ENCODE measurements at regions not wholly inside any gene's neighbourhood (a gene's known extent, or its start where the extent isn't known, plus 50 kb on each side); places are given as distances from the start of the nearest gene placed in this dataset.

DNA sequence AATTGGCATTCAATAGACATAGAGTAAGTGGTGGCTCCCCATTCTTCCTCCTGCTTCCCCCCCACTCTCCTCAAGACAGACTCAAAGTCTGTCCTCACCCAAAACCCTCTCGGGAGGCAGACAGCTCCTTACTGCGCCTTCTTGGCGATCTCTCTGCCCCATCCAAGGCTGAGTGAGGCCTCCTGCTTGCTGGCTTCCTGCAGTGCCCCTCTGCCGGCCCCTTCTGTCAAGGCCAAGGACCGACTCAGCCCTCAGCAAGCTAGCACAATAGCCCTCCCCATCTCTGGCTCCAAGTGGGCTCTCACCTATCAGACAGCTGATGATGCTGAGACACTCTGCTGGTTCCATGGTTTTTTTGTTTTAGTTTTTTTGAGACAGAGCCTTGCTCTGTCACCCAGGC is 62.5 kb upstream of the DLK1 start:
- TF ChIP-seq, protein P1, sequence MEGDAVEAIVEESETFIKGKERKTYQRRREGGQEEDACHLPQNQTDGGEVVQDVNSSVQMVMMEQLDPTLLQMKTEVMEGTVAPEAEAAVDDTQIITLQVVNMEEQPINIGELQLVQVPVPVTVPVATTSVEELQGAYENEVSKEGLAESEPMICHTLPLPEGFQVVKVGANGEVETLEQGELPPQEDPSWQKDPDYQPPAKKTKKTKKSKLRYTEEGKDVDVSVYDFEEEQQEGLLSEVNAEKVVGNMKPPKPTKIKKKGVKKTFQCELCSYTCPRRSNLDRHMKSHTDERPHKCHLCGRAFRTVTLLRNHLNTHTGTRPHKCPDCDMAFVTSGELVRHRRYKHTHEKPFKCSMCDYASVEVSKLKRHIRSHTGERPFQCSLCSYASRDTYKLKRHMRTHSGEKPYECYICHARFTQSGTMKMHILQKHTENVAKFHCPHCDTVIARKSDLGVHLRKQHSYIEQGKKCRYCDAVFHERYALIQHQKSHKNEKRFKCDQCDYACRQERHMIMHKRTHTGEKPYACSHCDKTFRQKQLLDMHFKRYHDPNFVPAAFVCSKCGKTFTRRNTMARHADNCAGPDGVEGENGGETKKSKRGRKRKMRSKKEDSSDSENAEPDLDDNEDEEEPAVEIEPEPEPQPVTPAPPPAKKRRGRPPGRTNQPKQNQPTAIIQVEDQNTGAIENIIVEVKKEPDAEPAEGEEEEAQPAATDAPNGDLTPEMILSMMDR (conservative IDR thresholded peaks at IDR 0.05) = no peak
- no peak for DNase-seq (ENCODE audit: extremely low spot score, unreplicated experiment)

DNA sequence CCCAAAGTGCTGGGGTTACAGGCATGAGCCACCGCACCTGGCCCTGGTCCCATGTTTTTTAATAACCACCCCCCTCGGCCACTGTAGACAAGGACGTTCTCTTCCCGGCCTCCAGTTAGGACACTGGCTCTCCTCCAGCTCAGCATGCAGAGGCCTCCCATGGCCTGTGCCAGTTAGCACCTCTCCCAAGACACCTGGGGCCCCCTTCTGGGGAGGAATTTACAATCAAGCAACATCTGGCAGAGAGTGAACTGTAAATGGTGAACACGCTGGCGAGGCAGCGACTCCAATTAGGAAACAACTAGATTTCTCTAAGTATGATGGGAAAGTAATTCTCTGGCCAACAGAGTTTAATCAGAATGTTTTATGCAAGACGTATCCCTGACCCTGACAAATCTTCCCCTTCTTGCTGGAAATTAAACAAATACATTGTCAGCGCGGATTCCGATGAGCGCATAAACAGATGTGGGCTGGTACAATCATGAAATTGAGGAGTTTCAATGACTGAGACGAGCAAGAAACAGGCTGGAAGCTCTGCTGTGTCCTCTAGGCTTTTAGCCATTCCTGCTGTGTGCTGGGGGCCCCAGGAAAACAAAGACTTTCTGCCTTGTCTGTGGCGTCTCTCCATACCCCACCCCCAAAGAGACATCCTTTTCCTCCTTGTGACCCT is 61.7 kb upstream of the DLK1 start:
- H3K4me3 Mint-ChIP-seq = no peak overlapping the region
- H3K27me3 Mint-ChIP-seq = peaks cover 25% of the 10 kb centered on the region
- TF ChIP-seq, protein P1 (conservative IDR thresholded peaks at IDR 0.05) = no peak
- H3K9me3 Mint-ChIP-seq = no peaks in the 10 kb centered on the region
- no peak for DNase-seq (ENCODE audit: extremely low spot score, unreplicated experiment)
- no peaks in the 10 kb centered on the region for H3K36me3 Mint-ChIP-seq
- H3K4me1 Mint-ChIP-seq (ENCODE audit: unreplicated experiment) = peaks cover 23% of the 10 kb centered on the region
- no peak overlapping the region for H3K27ac Mint-ChIP-seq

More for the DNA sequence above, 62.5 kb upstream of the DLK1 start:
- H3K4me1 Mint-ChIP-seq (ENCODE audit: unreplicated experiment) = peaks cover 16% of the 10 kb centered on the region
- no peaks in the 10 kb centered on the region for H3K9me3 Mint-ChIP-seq
- H3K27me3 Mint-ChIP-seq = peaks cover 18% of the 10 kb centered on the region
- no peaks in the 10 kb centered on the region for H3K36me3 Mint-ChIP-seq
- H3K4me3 Mint-ChIP-seq = no peak overlapping the region
- H3K27ac Mint-ChIP-seq = no peak overlapping the region

DNA sequence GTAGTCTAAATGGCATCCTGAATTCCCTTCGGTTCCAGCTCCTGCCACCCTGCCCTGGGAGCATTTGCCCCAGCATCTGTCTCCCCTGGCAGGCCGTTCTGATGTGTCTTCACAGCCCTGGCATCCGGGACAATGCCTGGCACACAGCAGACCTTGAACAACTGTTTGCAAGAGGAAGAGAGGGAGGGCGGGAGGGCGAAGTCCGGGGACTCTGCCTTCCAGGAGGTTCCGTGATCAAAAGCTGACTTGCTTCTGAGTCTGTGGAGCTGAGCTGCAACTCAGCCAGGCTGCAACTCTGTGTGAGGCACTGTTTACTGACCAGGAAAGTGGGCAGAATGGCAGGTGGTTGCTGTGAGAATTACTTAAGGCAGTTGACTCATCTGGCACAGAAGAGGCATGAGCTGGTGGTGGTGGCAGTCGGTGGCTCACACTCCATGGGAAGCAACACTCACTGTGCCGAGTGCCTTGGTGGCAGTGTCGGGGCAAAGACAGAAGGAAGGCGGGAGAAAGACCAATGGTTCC is 61.1 kb upstream of the DLK1 start:
- Mint-ChIP-seq H3K36me3 (no peaks in the 10 kb centered on the region), H3K27me3 (peaks cover 28% of the 10 kb centered on the region), H3K27ac (no peak overlapping the region), H3K4me1 (ENCODE audit: unreplicated experiment) (peaks cover 27% of the 10 kb centered on the region), H3K9me3 (no peaks in the 10 kb centered on the region), H3K4me3 (no peak overlapping the region)
- no peak for DNase-seq (ENCODE audit: extremely low spot score, unreplicated experiment)
- TF ChIP-seq, protein P1 (conservative IDR thresholded peaks at IDR 0.05) = no peak

DNA sequence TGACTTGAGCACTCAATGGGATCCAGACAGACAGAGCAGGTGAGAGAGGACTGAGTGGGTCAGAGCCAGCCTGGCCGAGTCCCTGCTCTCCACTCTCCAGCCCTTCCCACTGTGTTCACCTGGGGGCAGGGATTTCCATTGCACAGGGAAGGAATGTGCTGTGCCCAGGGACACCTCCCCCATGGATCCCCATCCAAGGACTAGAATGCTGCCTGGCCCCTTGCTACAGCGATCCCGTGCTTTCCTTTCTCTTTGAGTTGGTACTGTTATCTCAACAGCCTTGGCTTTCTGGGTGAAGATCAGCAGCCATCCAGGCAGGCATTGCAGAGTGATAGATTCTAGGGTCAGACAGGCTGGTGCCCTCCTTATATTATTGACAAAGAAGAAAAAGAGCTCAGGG is 60.3 kb upstream of the DLK1 start:
- Mint-ChIP-seq H3K4me3 (no peak overlapping the region), H3K36me3 (no peaks in the 10 kb centered on the region), H3K9me3 (no peaks in the 10 kb centered on the region), H3K27me3 (peaks cover 32% of the 10 kb centered on the region), H3K4me1 (ENCODE audit: unreplicated experiment) (peaks cover 33% of the 10 kb centered on the region), H3K27ac (no peak overlapping the region)
- no peak for DNase-seq (ENCODE audit: extremely low spot score, unreplicated experiment)
- TF ChIP-seq, protein P1 (conservative IDR thresholded peaks at IDR 0.05) = no peak

DNA sequence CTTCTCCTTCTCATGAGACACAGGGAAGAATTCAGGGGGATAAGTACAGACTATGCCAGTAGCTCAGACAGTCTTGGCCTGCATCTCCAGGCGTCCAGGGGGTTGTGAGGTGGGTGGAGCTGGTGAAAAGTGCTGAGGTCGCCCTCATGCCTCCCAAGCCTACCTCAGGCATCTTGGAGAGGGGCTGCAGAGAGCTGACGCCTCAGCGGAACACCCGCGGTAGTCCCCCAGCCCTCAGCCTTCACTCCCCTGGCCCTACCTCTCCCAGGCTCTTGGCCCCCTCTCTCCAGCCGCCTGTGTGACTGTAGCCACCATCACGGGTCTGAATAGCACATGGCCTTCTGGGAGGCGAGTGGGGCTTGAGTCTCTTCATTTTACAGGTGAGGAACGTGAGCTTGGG is 59.8 kb upstream of the DLK1 start:
- Mint-ChIP-seq H3K4me1 (ENCODE audit: unreplicated experiment) (peaks cover 37% of the 10 kb centered on the region), H3K9me3 (no peaks in the 10 kb centered on the region)

More for the DNA sequence above, 59.8 kb upstream of the DLK1 start:
- Mint-ChIP-seq H3K27ac (no peak overlapping the region), H3K27me3 (peaks cover 34% of the 10 kb centered on the region), H3K4me3 (no peak overlapping the region), H3K36me3 (no peaks in the 10 kb centered on the region)
- TF ChIP-seq, protein P1 (conservative IDR thresholded peaks at IDR 0.05) = no peak
- no peak for DNase-seq (ENCODE audit: extremely low spot score, unreplicated experiment)

All from type B pancreatic cell (in vitro differentiated cells).